Type B pancreatic cell (in vitro differentiated cells): ENCODE measurements at regions not wholly inside any gene's neighbourhood (a gene's known extent, or its start where the extent isn't known, plus 50 kb on each side); places are given as distances from the start of the nearest gene placed in this dataset.
"Not testable (repeated sequence)": the region's sequence is repeated elsewhere in the genome, so short reads cannot be mapped to it uniquely, and the experiment has no call there.

ENCODE experiments used
- DNase-seq: peaks from one replicate; pipeline ENCODE4 v3.0.0; 2021; ENCODE audit warnings: mixed read lengths; ENCODE audit not compliant: unreplicated experiment; ENCODE audit errors: extremely low spot score
- H3K27ac Mint-ChIP-seq: 2 replicates; pipeline ENCODE4 v1.8.0; 2021; ENCODE audit warnings: mild to moderate bottlenecking, mixed read lengths
- H3K27me3 Mint-ChIP-seq: 2 replicates; pipeline ENCODE4 v1.8.0; 2021; ENCODE audit warnings: mixed read lengths
- H3K36me3 Mint-ChIP-seq: 2 replicates; pipeline ENCODE4 v1.8.0; 2021; ENCODE audit warnings: mixed read lengths
- H3K4me1 Mint-ChIP-seq: one replicate; pipeline ENCODE4 v1.8.0; 2021; ENCODE audit warnings: mixed read lengths; ENCODE audit not compliant: unreplicated experiment
- H3K4me3 Mint-ChIP-seq: 2 replicates; pipeline ENCODE4 v1.8.0; 2021; ENCODE audit warnings: mild to moderate bottlenecking, mixed read lengths
- H3K9me3 Mint-ChIP-seq: 2 replicates; pipeline ENCODE4 v1.8.0; 2021; ENCODE audit warnings: mixed read lengths
- CTCF ChIP-seq: fragments of 200-600 bp; sonication (generic); conservative IDR thresholded peaks from 2 replicates; pipeline ENCODE4 v1.5.0; 2021; ENCODE audit warnings: antibody characterized with exemption, mild to moderate bottlenecking

GRCh38 chr5:86463339-86463738, 154.4 kb upstream of the COX7C start:
- peaks cover 18% of the 10 kb centered on the region for H3K9me3 Mint-ChIP-seq
- H3K4me3 Mint-ChIP-seq: no peak overlapping the region
- no peak overlapping the region for H3K27ac Mint-ChIP-seq
- no peaks in the 10 kb centered on the region for H3K27me3 Mint-ChIP-seq
- H3K36me3 Mint-ChIP-seq: no peaks in the 10 kb centered on the region
- no peak for DNase-seq
- TF ChIP-seq CTCF: peak; percentile 16
- peaks cover 7% of the 10 kb centered on the region for H3K4me1 Mint-ChIP-seq

GRCh38 chr5:86465052-86465838, 152.5 kb upstream of the COX7C start:
- DNase-seq: no peak
- H3K4me1 Mint-ChIP-seq: peaks cover 7% of the 10 kb centered on the region
- H3K4me3 Mint-ChIP-seq: no peak overlapping the region
- no peak overlapping the region for H3K27ac Mint-ChIP-seq
- peaks cover 14% of the 10 kb centered on the region for H3K9me3 Mint-ChIP-seq
- no peaks in the 10 kb centered on the region for H3K27me3 Mint-ChIP-seq
- H3K36me3 Mint-ChIP-seq: no peaks in the 10 kb centered on the region
- no peak for TF ChIP-seq CTCF

- not testable (repeated sequence) for DNase-seq, H3K27me3 Mint-ChIP-seq, H3K27ac Mint-ChIP-seq, H3K36me3 Mint-ChIP-seq, H3K4me3 Mint-ChIP-seq, H3K4me1 Mint-ChIP-seq
- H3K9me3 Mint-ChIP-seq: peaks cover 12% of the 10 kb centered on the region
Observed at GRCh38 chr5:86466721-86467120, 151.0 kb upstream of the COX7C start.

- Mint-ChIP-seq H3K4me3 (no peak overlapping the region), H3K27me3 (no peaks in the 10 kb centered on the region), H3K36me3 (no peaks in the 10 kb centered on the region), H3K27ac (no peak overlapping the region), H3K9me3 (no peaks in the 10 kb centered on the region), H3K4me1 (no peaks in the 10 kb centered on the region)
- no peak for TF ChIP-seq CTCF
- no peak for DNase-seq
Observed at GRCh38 chr5:86482008-86482407, 135.7 kb upstream of the COX7C start.

- no peaks in the 10 kb centered on the region for H3K36me3 Mint-ChIP-seq
- no peaks in the 10 kb centered on the region for H3K27me3 Mint-ChIP-seq
- no peak overlapping the region for H3K27ac Mint-ChIP-seq
- no peaks in the 10 kb centered on the region for H3K9me3 Mint-ChIP-seq
- DNase-seq: no peak
- no peak for TF ChIP-seq CTCF
- H3K4me3 Mint-ChIP-seq: no peak overlapping the region
- no peaks in the 10 kb centered on the region for H3K4me1 Mint-ChIP-seq
Observed at GRCh38 chr5:86493777-86494176, 124.0 kb upstream of the COX7C start.

- no peaks in the 10 kb centered on the region for H3K4me1 Mint-ChIP-seq
- TF ChIP-seq CTCF: peak; percentile 29
- no peaks in the 10 kb centered on the region for H3K9me3 Mint-ChIP-seq
- no peak for DNase-seq
- H3K27ac Mint-ChIP-seq: no peak overlapping the region
- no peaks in the 10 kb centered on the region for H3K27me3 Mint-ChIP-seq
- H3K4me3 Mint-ChIP-seq: no peak overlapping the region
- H3K36me3 Mint-ChIP-seq: no peaks in the 10 kb centered on the region
Observed at GRCh38 chr5:86500947-86501346, 116.8 kb upstream of the COX7C start.
